HPDE6-E6E7 (cell line): ENCODE measurements at regions not wholly inside any gene's neighbourhood (a gene's known extent, or its start where the extent isn't known, plus 50 kb on each side); places are given as distances from the start of the nearest gene placed in this dataset.
"Not testable (repeated sequence)": the region's sequence is repeated elsewhere in the genome, so short reads cannot be mapped to it uniquely, and the experiment has no call there.

ENCODE experiments used
- DNase-seq: peaks from one replicate; pipeline ENCODE4 v3.0.0; 2011; ENCODE audit warnings: missing footprints; ENCODE audit errors: extremely low spot score

GRCh38 chr13:87089391-87089790 lies 581.8 kb upstream of the SLITRK5 start:
- peak; percentile 21 for DNase-seq

DNA sequence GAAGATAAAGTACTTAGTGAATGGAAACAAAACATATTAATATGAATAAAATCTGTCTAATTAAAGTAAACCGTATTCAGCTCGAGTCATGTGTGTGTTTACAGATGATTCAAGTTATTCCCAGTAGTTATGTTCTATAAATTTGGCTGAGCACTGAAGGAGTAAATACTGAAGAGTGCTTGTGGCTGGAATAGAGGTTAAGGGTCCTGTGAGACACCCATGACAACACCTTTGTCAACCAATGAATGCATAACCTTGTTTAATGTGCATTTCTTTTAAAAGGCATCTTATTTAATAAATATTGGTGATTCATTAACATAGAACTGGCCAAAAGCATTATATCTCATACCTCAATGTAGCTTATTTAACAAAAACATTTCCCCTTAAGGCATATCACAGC lies 577.8 kb upstream of the SLITRK5 start:
- DNase-seq, result no peak

DNA sequence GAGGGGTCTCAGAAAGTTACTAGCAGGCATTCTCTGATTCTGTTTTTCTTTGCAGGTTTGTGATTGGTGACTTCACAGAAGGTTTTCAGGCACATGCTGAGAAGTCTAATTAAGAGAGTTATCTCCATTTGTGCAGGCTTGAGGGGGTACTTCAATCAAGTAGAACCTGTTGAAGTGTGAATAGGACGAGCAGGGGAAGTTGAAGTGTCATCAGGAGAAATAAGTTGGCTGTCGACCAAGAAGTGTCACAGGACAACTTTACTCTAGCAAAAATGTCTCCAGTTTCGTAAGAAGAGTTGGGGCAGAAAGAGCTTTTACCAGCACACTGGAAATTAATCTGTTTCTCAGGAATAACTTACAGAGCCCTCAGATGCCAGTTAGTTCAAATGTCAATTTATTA lies 576.5 kb upstream of the SLITRK5 start:
- DNase-seq, result no peak

DNA sequence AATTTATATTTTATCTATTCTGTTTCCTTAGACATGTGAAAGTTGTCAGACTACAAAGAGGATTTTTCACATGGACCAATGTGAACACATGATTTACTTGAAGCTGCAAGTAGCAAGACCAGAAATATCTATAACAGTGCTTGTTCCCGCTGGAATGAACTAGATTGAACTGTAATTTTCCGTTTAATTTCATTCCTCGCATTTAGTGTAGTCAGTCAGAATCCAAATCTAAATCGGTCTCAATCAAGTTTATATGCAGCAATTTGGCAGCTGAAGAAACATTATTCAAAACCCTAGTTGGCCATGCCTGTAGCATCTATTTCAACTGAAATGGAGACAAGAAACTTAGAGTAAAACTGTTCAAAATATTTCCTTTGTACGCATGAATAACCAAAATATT lies 570.7 kb upstream of the SLITRK5 start:
- DNase-seq, result no peak

- DNase-seq, result no peak
Observed at GRCh38 chr13:87107651-87108050, 563.5 kb upstream of the SLITRK5 start.

- no peak for DNase-seq
Observed at GRCh38 chr13:87120476-87120875, 550.7 kb upstream of the SLITRK5 start.

GRCh38 chr13:87122551-87122950 lies 548.6 kb upstream of the SLITRK5 start:
- no peak for DNase-seq

DNA sequence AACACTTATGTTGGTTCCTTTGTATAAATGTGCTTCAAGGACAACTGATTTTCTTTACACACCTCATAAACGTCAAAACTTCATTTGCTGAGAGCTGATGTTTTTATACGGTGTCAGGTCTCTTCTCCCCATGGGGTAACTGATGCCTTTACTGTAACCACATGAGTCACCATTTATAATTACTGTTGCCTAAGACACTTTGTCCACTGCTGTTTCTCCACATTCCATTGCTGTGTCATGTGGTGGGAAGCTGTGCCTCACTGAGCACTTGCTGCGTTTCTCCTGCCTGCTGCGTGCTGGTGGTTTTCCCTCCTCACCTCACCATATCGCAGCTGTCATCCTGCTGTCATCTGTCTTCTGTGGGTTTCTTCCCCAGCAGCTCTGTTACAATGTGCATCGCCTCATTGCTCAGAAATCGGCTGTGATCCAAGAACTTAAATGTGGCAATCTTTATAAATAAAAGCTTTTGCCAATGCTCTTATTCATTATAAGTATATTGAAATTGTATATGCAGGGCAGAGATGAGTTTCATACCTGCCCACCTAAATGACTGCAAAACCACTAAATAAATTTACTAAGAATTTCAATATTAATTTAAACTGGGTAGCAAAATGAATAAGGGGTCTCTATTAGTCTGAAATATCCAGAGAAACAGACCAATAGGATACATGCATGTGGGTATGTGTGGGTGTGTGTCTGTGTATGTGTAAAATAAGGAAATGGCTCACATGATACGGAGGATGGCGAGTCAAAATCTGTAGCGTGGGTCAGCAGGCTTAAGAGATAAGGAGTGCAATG lies 547.0 kb upstream of the SLITRK5 start:
- peak; percentile 75 for DNase-seq

- DNase-seq, result no peak
Observed at GRCh38 chr13:87124785-87125074, 546.4 kb upstream of the SLITRK5 start.

DNA sequence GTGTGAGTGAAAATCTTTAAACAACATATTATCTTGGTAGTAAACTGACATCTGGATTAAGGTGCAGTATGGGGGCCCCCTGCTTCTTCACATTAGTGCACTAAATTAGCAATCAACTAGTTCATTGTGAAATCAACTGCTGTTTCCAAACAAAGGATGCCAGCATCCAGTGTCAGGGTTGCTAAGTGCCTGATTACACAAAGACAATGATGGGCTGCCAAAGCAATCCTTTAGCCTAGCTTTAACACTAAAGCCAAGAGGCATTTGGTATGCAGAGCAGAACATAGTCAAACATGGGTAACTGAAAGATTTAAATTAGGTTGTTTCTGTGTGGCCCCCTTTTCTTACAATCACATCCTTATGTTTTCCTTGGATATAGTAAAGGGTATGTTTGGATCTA lies 543.1 kb upstream of the SLITRK5 start:
- no peak for DNase-seq

GRCh38 chr13:87128491-87128890 lies 542.7 kb upstream of the SLITRK5 start:
- DNase-seq, result no peak

DNA sequence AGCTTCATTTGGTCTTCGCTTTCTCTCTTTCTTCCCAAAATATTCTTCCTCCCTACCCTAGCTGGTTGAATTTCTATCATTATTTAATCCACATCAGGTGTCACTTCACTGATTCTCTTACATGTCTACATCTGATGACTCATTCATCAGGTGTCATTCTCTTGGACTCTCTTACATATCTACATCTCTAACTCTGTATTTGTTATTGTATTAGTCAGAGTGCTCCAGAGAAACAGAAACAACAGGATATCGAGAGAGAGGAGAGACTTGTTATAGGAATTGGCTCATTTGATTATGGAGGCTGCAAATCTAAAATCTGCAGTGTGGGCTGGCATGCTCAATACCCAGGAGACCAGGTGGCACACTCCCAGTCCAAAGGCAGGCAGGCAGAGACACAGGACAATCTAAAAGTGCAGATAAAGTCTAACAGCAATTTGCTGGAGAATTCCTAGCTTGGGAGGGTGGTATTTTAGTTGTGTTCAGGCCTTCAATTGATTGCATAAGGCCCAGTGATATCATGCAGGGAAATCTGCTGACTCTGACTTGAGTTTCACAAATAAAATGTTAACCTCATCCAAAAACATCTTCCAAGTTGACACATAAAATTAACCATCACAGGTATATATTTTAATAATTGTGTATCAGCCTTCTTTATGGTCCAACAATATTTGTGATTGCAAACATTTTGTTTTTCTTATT lies 541.4 kb upstream of the SLITRK5 start:
- DNase-seq, result peak; percentile 25

DNA sequence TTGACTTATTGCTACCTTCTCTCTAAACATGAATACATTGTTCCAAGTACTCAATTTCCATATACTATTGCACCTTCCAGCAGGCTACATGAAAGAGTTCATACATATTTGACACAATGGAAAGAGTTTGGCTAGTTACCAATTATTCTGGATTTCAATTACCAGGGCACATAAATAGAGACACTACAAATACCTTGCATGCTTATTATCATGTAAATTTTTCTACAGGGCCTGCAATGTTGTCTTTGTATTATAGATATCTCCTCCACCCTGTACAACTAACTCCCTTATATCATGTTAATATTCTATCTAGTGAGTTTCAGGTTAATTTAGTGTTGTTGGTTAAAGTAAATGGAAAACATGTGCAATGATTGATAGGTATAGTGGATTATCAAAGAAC lies 540.7 kb upstream of the SLITRK5 start:
- no peak for DNase-seq

- no peak for DNase-seq
Observed at GRCh38 chr13:87131611-87132010, 539.6 kb upstream of the SLITRK5 start.

DNA sequence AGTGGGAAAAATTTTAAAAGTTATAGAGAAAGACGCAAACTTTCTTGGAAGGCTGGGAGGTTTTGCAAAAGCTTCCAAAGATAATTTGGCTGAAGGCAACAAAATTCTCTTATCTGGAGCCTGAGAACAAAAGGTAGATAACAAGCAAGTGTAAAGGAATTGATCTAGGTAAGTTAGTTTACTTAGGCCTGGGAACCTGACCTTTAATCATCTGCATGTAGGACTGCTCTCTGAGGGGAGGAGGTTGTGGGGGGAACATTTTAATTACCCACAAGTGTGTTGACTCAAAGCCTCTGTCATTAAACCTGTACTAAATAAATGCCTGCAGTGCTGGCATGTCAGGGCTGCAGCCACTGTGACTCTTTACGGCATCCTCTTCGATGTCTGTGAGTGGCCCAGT lies 532.3 kb upstream of the SLITRK5 start:
- no peak for DNase-seq

- DNase-seq, result peak; percentile 3
Observed at GRCh38 chr13:87147076-87147475, 524.1 kb upstream of the SLITRK5 start.

GRCh38 chr13:87153371-87153770 lies 517.8 kb upstream of the SLITRK5 start:
- DNase-seq, result no peak

DNA sequence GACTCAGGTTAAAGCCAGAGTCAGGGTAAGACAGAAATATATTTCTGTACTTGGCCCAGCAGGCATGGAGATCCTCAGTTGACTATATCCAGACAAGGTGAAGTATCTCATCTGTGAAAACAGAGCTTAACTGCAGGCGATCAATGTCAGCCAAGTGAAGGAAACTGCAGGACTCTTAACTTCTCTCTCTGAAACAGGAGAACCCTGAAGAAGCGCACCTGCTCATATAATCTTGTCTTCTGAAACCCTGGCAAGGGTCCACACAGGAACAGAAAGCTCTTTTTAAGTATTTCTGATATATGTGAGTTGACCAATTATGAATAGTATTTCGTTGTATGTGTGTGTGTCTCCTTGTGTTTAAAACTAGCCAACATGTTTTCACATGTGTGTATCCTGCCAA lies 504.8 kb upstream of the SLITRK5 start:
- no peak for DNase-seq

DNA sequence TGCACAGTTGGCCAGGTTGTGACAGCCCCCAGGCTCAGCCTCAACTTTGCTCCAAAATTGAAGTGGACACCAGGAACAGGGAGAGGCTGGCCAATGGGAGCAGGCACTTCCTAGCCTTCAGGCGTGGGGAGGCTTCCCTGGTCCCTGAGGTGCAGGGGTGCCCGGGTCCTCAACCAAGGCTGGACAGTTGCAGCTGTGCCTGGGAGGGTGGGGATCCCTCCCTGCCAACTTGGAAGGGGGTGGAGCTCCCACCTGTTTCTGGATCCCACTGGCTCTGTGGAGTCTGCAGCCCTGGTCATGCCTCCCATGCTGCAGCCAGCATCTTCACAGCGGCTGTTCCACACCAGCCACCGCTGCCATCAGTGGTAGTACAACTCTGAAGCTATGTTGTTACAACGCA lies 502.8 kb upstream of the SLITRK5 start:
- DNase-seq, result no peak

GRCh38 chr13:87169337-87169736 lies 501.8 kb upstream of the SLITRK5 start:
- DNase-seq, result no peak

GRCh38 chr13:87172166-87172835 lies 498.9 kb upstream of the SLITRK5 start:
- no peak for DNase-seq

DNA sequence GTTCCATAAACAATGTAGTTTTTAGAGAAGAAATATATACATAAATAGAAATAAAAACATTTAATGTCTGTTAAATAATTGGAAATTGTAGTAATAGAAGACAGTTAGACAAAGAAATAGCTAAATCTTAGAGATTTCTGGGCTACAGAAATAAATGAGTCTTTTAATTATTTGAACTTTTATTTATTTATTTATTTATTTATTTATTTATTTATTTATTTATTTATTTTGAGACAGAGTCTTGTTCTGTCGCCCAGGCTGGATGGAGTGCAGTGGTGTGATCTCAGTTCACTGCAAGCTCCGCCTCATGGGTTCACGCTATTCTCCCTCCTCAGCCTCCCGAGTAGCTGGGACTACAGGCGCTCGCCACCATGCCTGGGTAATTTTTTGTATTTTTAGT lies 486.0 kb upstream of the SLITRK5 start:
- DNase-seq, result not testable (repeated sequence)

GRCh38 chr13:87186647-87187046 lies 484.5 kb upstream of the SLITRK5 start:
- DNase-seq, result not testable (repeated sequence)
